Endothelial cell of umbilical vein (primary cell): ENCODE measurements at regions not wholly inside any gene's neighbourhood (a gene's known extent, or its start where the extent isn't known, plus 50 kb on each side); places are given as distances from the start of the nearest gene placed in this dataset.

Source experiments
- BruUV-seq: library from RNA; stranded (reverse); fragments of 400-500 nt; replicated peaks from 2 replicates; lab custom pipeline; 2021; lab: Mats Ljungman, UMichigan
- CTCF ChIA-PET: fragments of 300-600, 350-600 bp; sonication (Branson Sonifier 250); formaldehyde crosslinking; loops from one replicate; lab custom pipeline; 2021; ENCODE audit warnings: antibody characterized with exemption, inconsistent platforms; lab: Charles Lee
- POLR2A ChIA-PET: fragments of 300-600, 350-600 bp; sonication (Branson Sonifier 250); formaldehyde crosslinking; loops from one replicate; lab custom pipeline; 2021; ENCODE audit warnings: antibody characterized with exemption, inconsistent platforms; lab: Charles Lee
- DNase-seq: peaks from one replicate; pipeline ENCODE4 v3.0.0-alpha.2; 2011; ENCODE audit warnings: low read depth, low spot score
- FAIRE-seq: peaks from 2 replicates; lab custom pipeline; 2011; peaks lifted over from hg19 to GRCh38; lab: Jason Lieb, UNC
- H2AFZ ChIP-seq: 2 replicates; pipeline ENCODE4 v1.6.0; 2012; ENCODE audit warnings: low read depth, low read length, control low read depth, inconsistent platforms
- H3K27ac ChIP-seq: 2 replicates; pipeline ENCODE4 v1.5.1; 2011; ENCODE audit warnings: low read depth, mild to moderate bottlenecking, control low read depth, low read length, moderate library complexity; ENCODE audit not compliant: insufficient read depth
- H3K27me3 ChIP-seq, 2 experiments: 2 replicates each; pipeline versions ENCODE4 v1.6.0 to v1.6.1; 2011; ENCODE audit warnings: low read length in 2 of 2, mixed read lengths in 1 of 2; ENCODE audit not compliant: control insufficient read depth in 2 of 2, insufficient read depth in 2 of 2
- H3K36me3 ChIP-seq, 2 experiments: 2 replicates in 1 of 2; 3 replicates in 1 of 2; pipeline ENCODE4 v1.5.1; 2011; ENCODE audit warnings: low read length in 2 of 2, mild to moderate bottlenecking in 1 of 2, moderate library complexity in 1 of 2; ENCODE audit not compliant: control insufficient read depth in 2 of 2, insufficient read depth in 2 of 2; ENCODE audit errors: extremely low read depth in 1 of 2
- H3K4me1 ChIP-seq: 3 replicates; pipeline ENCODE4 v1.5.1; 2011; ENCODE audit warnings: mild to moderate bottlenecking, low read length; ENCODE audit not compliant: control insufficient read depth, insufficient read depth; ENCODE audit errors: extremely low read depth
- H3K4me2 ChIP-seq: 2 replicates; pipeline ENCODE4 v1.6.1; 2011; ENCODE audit warnings: low read length, control low read depth, mixed read lengths; ENCODE audit not compliant: insufficient read depth
- H3K4me3 ChIP-seq, 3 experiments: fragments of 200-600 bp in 1 of 3; sonication (generic), shearing (Covaris generic) in 1 of 3; replicated peaks in 1 of 3; 2 replicates each; pipeline ENCODE4 v1.5.1; 2011 to 2016; ENCODE audit warnings: control low read depth in 3 of 3, low read length in 3 of 3, mild to moderate bottlenecking in 2 of 3, inconsistent platforms in 1 of 3, low read depth in 1 of 3, moderate library complexity in 1 of 3; ENCODE audit not compliant: insufficient read depth in 1 of 3
- H3K79me2 ChIP-seq: 2 replicates; pipeline ENCODE4 v1.6.0; 2012; ENCODE audit warnings: low read length, inconsistent platforms; ENCODE audit not compliant: control insufficient read depth, insufficient read depth
- H3K9ac ChIP-seq: replicated peaks from 2 replicates; pipeline ENCODE3; 2011; ENCODE audit warnings: low read length, control low read depth; ENCODE audit not compliant: insufficient read depth; ENCODE audit errors: extremely low read depth
- H3K9me1 ChIP-seq: replicated peaks from 3 replicates; pipeline ENCODE4 v1.6.0; 2011; ENCODE audit warnings: mild to moderate bottlenecking, low read length; ENCODE audit not compliant: control insufficient read depth, insufficient read depth; ENCODE audit errors: extremely low read depth
- H3K9me3 ChIP-seq: replicated peaks from 2 replicates; pipeline ENCODE4 v1.5.1; 2012; ENCODE audit warnings: low read length, inconsistent platforms; ENCODE audit not compliant: control insufficient read depth, insufficient read depth
- H4K20me1 ChIP-seq: replicated peaks from 2 replicates; pipeline ENCODE3; 2011; ENCODE audit warnings: mild to moderate bottlenecking, low read length; ENCODE audit not compliant: control insufficient read depth, insufficient read depth; ENCODE audit errors: extremely low read depth
- EZH2 ChIP-seq: IDR thresholded peaks from 2 replicates; pipeline ENCODE4 v1.6.1; 2012; ENCODE audit warnings: borderline replicate concordance, low read depth, mild to moderate bottlenecking, moderate library complexity, low read length, inconsistent platforms; ENCODE audit not compliant: severe bottlenecking
- FOS ChIP-seq: IDR thresholded peaks from 2 replicates; pipeline ENCODE4 v1.6.1; 2011; ENCODE audit warnings: mild to moderate bottlenecking, low read length, moderate library complexity, borderline replicate concordance; ENCODE audit not compliant: insufficient read depth
- GATA2 ChIP-seq: IDR thresholded peaks from 2 replicates; pipeline ENCODE4 v1.7.0; 2011; ENCODE audit warnings: low read depth, mild to moderate bottlenecking, moderate library complexity, mixed read lengths, low read length; ENCODE audit not compliant: insufficient read length, insufficient read depth
- JUN ChIP-seq: IDR thresholded peaks from 2 replicates; pipeline ENCODE4 v1.6.1; 2011; ENCODE audit warnings: borderline replicate concordance, low read depth; ENCODE audit not compliant: insufficient read length, insufficient read depth
- MYC ChIP-seq: IDR thresholded peaks from one replicate; pipeline ENCODE4 v1.6.1; 2011; ENCODE audit warnings: mild to moderate bottlenecking, low read depth, low read length
- POLR2A ChIP-seq: IDR thresholded peaks from 2 replicates; pipeline ENCODE4 v1.6.1; 2012; ENCODE audit warnings: low read depth, mild to moderate bottlenecking, control low read depth, low read length
- POLR2AphosphoS5 ChIP-seq: IDR thresholded peaks from 2 replicates; pipeline ENCODE4 v1.6.1; 2012; ENCODE audit warnings: low read depth, mild to moderate bottlenecking, control low read depth, low read length, moderate library complexity; ENCODE audit not compliant: insufficient read depth
- dilution Hi-C: fragments of 300-500 bp; cut with MboI; formaldehyde crosslinking; loops from one replicate; pipeline ENCODE4 v1.15.0; 2019; ENCODE audit warnings: low sequenced_read_pairs; ENCODE audit not compliant: extremely low pct_ligation_motif_present
- intact Hi-C: fragments of 100-400 bp; cut with micrococcal nuclease; formaldehyde crosslinking; loops from one replicate; pipeline ENCODE4 v1.10.0; 2022
- TF ChIP-seq, protein P1 (sequence below): IDR thresholded peaks from 2 replicates; pipeline ENCODE4 v1.6.1; 2011; ENCODE audit not compliant: insufficient read depth, insufficient read length
- TF ChIP-seq, protein P2 (sequence below), 2 donors: IDR thresholded peaks; 1 replicate in 1 of 2; 2 replicates in 1 of 2; pipeline ENCODE4 v1.5.1; 2011; ENCODE audit warnings: low read length in 2 of 2, mild to moderate bottlenecking in 2 of 2, moderate library complexity in 2 of 2, control low read depth in 1 of 2, inconsistent platforms in 1 of 2, low read depth in 1 of 2; ENCODE audit not compliant: insufficient read depth in 1 of 2; ENCODE audit errors: extremely low read depth in 1 of 2

DNA sequence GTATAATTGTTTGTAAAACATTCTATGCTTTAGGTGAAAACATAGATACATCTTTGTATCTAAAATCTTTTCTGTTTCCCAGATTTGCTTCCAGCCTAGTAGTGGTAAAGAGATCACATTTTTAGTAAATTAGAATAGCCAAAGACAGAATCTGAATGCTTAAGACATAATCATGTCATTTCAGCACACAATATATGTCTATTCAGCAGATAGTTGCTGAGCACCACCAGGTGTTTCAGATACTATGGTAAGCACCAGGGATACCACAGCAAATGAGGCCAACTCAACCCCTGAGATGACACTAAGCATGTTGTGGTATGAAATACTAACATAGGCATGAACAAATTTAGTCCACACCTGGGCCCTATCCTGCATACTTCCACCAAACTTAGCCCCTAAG lies 195.2 kb upstream of the SOX14 start:
- Histone ChIP-seq H3K27me3 (no peaks in the 10 kb centered on the region), H3K9me3 (peaks cover 5% of the 10 kb centered on the region), H3K9ac (no peak overlapping the region), H3K36me3 (no peaks in the 10 kb centered on the region), H3K79me2 (no peaks in the 10 kb centered on the region), H3K9me1 (no peaks in the 10 kb centered on the region), H4K20me1 (no peaks in the 10 kb centered on the region), H3K27ac (no peak overlapping the region), H2AFZ (no peak overlapping the region), H3K4me1 (no peaks in the 10 kb centered on the region), H3K4me3 (no peak overlapping the region), H3K4me2 (no peak overlapping the region)
- ChIA-PET CTCF (no interaction called here), POLR2A (no interaction called here)
- FAIRE-seq (no peak), DNase-seq (no peak)
- BruUV-seq = no TSS peak
- dilution Hi-C loops (no loop called here), intact Hi-C loops (no loop called here)
- no peak for TF ChIP-seq MYC
- TF ChIP-seq, protein P1, sequence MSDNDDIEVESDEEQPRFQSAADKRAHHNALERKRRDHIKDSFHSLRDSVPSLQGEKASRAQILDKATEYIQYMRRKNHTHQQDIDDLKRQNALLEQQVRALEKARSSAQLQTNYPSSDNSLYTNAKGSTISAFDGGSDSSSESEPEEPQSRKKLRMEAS = no peak

DNA sequence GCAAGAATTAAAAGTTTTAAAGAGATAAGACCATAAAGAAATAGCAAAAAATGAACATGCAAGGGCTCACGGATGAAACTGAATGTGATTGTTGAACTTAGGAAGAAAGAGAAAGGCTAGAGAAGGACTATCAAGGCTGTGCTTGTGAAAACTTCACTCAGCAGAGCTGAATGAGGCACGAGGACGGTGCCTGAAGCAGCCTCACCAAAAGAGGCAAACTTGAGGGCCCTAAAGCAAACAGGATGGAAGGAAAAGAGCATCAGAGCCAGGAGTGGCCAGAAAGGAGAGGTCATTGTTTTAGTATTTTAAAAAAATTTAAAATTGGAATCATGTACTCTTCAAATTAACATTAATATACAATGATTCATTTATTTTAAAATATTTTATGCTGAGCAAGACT lies 191.2 kb upstream of the SOX14 start:
- H3K79me2 ChIP-seq = no peaks in the 10 kb centered on the region
- intact Hi-C loops = no loop called here
- no peak for FAIRE-seq
- ChIA-PET POLR2A (no interaction called here), CTCF (no interaction called here)
- no peaks in the 10 kb centered on the region for H3K9me1 ChIP-seq
- no peak overlapping the region for H3K9ac ChIP-seq
- no peaks in the 10 kb centered on the region for H3K27me3 ChIP-seq
- H3K4me1 ChIP-seq = no peaks in the 10 kb centered on the region
- no peak overlapping the region for H3K4me3 ChIP-seq
- peaks cover 5% of the 10 kb centered on the region for H3K9me3 ChIP-seq
- H3K36me3 ChIP-seq = no peaks in the 10 kb centered on the region
- dilution Hi-C loops = no loop called here
- no peak for DNase-seq
- no peaks in the 10 kb centered on the region for H4K20me1 ChIP-seq
- no TSS peak for BruUV-seq
- H2AFZ ChIP-seq = no peak overlapping the region
- no peak overlapping the region for H3K4me2 ChIP-seq
- H3K27ac ChIP-seq = no peak overlapping the region
- no peak for TF ChIP-seq POLR2AphosphoS5
- TF ChIP-seq, protein P2, sequence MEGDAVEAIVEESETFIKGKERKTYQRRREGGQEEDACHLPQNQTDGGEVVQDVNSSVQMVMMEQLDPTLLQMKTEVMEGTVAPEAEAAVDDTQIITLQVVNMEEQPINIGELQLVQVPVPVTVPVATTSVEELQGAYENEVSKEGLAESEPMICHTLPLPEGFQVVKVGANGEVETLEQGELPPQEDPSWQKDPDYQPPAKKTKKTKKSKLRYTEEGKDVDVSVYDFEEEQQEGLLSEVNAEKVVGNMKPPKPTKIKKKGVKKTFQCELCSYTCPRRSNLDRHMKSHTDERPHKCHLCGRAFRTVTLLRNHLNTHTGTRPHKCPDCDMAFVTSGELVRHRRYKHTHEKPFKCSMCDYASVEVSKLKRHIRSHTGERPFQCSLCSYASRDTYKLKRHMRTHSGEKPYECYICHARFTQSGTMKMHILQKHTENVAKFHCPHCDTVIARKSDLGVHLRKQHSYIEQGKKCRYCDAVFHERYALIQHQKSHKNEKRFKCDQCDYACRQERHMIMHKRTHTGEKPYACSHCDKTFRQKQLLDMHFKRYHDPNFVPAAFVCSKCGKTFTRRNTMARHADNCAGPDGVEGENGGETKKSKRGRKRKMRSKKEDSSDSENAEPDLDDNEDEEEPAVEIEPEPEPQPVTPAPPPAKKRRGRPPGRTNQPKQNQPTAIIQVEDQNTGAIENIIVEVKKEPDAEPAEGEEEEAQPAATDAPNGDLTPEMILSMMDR (IDR thresholded peaks at IDR 0.05; ENCODE audit: extremely low read depth in 1 of 2, insufficient read depth in 1 of 2, low read depth in 1 of 2, low read length in 2 of 2) = no peak
- no peak for TF ChIP-seq JUN
- no peak for TF ChIP-seq GATA2
- TF ChIP-seq FOS = no peak
- no peak for TF ChIP-seq EZH2
- no peak for TF ChIP-seq MYC
- TF ChIP-seq POLR2A = no peak
- TF ChIP-seq, protein P1 = no peak
